G401.6 (cell line): ENCODE measurements at regions not wholly inside any gene's neighbourhood (a gene's known extent, or its start where the extent isn't known, plus 50 kb on each side); places are given as distances from the start of the nearest gene placed in this dataset.
"Not testable (repeated sequence)": the region's sequence is repeated elsewhere in the genome, so short reads cannot be mapped to it uniquely, and the experiment has no call there.

Source experiments
- FAIRE-seq: peaks from 2 replicates; lab custom pipeline; 2012; peaks lifted over from hg19 to GRCh38; lab: Jason Lieb, UNC

DNA sequence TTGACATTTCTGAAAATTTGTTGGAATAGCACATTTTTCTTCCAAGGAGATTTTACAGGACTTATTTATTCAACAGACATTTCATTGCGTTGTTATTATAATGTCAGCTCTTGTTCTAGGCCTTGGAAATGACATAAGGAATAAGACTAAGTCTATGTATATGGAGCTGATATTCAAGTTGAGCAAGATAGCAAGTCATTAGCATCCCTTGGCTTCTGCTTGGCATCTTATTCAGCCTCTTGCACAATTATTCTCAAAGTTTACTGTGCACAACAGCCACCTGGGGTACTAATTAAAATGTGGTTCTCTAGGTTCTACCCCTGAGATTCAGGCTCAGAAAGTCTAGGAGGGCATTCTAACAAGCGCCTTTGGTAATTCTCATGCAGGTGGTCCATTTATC is 304.8 kb upstream of the DDI1 start:
- no peak for FAIRE-seq

- no peak for FAIRE-seq
Measured at GRCh38 chr11:103733889-103734288, 302.6 kb upstream of the DDI1 start.

- FAIRE-seq, result no peak
Measured at GRCh38 chr11:103735497-103736032, 300.9 kb upstream of the DDI1 start.

DNA sequence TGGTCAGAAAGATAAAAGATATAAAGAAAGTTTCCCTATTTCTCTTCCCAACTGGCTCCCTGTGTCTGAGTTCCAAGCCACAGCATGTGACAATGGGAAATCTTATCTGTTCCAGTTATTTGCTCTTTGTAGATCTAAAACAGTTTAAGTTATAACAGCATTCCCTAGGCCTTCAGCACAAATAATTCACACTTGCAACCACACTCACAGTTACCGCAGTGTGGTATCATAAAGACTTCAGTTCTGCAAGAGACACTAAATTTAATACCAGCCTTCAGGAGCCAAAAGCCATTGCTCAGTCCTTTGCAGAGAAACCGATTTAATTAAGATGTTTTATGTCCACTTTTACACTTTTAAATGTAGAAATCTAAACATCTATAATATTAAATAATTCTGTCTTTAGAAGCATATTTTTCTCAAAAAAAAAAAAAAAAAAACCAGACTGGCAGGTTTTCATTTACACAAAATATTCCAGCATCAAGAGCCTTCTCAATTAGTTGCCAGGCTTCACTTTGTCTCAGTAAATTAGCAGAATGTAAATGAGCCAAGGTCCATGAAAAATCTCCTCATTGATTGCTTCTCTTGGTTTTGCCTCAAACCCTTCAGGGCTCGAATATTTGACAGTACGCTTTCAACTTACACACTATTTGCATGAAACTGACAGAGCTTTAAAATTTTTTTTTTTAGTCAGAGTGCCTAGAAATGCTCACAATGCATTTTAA is 300.0 kb upstream of the DDI1 start:
- FAIRE-seq, result no peak

DNA sequence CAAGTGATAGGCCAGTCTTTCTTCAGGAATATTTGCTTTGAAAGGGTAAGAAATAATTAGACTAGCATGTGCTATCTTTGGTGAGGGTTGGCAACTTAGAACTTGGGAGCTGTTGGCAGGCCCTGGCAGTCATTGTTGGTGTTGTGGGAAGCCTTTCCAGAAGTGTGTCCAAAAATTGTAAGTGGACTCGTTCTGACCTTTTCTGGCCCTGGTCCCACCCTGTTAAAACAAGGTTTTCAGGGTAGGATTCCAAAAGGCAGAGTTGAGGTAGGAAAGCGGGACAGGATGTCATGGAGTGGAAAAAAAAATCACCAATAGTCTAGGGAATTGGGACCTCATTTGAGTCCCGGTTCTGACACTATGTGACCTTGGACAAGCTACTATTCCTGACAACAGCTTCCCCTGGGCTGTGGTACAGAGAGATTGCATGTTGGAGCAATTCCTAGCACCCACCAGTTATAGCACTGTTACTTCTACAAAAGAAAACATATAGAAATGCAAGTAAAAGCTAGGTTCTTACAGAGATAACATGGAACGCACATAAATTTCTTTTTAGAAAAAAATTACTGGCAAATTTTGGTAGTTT is 299.3 kb upstream of the DDI1 start:
- FAIRE-seq, result no peak

- FAIRE-seq, result no peak
Measured at GRCh38 chr11:103737747-103738146, 298.7 kb upstream of the DDI1 start.

GRCh38 chr11:103739074-103739796 is 297.2 kb upstream of the DDI1 start:
- not testable (repeated sequence) for FAIRE-seq

GRCh38 chr11:103744496-103745153 is 291.8 kb upstream of the DDI1 start:
- no peak for FAIRE-seq

DNA sequence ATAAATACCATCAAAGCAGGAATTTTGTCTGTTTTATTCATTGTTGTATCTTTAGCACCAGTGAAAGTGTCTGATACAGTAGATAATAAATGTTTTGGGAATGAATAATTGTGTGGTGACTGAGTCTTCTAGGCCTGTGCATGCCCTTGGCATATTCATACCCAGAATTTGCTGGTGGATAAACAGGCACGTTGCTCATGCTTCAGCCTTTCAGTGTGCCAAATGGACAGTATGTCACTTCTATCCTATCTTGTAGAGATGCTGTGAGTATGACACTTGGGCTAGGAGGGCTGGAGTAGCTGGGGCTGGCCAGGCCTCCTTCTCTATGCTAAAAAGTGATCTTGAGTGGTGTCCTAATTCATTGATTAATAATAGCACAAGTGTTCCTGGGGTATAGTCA is 287.3 kb upstream of the DDI1 start:
- no peak for FAIRE-seq

GRCh38 chr11:103768816-103769215 is 267.6 kb upstream of the DDI1 start:
- no peak for FAIRE-seq

DNA sequence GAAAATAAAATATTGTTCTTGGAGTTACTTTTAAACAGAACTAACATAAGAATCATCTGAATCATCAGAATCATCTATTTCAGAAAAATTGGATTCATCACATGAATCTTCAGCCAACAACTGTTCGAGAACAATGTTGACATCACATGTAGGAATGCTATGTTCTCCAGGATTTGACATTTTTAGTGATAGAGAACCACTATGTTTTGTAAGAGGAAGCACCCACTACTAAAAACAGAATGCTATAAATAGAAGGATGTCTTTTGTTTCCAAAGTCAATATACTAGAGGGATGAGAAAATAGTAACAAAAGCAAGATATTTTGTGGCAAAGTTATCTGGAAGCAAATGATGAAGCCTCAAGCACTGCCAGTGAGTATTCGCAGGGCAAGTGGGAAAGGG is 263.4 kb upstream of the DDI1 start:
- FAIRE-seq, result no peak

DNA sequence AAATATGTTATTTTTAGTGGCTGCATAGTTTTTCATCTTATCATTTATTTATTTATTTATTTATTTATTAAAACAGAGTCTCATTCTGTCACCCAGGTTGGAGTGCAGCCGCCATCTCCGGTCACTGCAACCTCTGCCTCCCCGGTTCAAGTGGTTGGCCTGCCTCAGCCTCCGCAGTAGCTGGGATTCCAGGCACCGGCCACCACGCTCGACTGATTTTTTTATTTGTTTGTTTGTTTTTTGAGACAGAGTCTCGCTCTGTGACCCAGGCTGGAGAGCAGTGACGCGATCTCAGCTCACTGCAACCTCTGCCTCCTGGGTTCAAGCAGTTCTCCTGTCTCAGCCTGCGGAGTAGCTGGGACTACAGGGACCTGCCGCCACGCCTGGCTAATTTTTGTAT is 262.9 kb upstream of the DDI1 start:
- no peak for FAIRE-seq

DNA sequence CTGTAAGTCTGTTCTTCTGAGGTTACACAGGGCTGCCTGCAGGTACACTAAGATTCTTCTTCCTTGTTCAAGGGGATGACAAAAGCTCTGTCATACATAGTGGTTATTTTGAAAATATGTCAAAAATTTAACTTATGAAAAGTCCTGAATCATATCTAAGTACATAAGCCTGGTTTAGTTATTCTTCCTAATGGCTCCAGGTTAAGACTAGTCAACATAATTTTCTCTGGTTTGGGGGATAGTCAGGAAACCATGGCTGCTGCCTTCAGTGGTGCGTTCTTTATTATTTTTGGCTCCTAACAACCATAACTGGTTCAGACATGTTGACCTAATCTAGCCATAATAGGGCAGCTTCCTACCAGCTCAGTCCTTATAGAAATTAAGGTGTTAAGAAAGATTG is 257.4 kb upstream of the DDI1 start:
- FAIRE-seq, result no peak

- no peak for FAIRE-seq
Measured at GRCh38 chr11:103789952-103790351, 246.5 kb upstream of the DDI1 start.

DNA sequence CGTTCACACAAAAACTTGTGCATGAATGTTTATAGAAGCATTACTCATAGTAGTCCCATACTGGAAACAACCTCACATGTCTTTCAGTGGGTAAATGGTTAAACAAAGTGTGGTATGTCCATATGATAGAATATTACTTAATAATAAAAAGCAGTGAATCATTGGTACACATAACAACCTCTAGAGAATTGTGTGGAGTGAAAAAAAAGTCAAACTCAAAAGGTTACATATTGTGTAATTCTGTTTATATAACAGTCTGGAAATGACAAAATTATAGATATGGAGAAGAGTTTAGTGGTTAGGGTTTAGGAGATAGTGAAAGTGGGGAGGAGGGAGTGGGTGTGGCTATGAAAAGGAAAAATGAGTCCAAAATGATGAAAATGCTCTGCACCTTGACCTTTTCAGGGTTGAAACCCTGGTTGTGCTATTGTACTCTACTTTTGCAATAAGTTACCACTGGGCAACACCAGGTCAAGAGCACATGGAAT is 243.4 kb upstream of the DDI1 start:
- FAIRE-seq, result no peak

GRCh38 chr11:103794262-103794661 is 242.2 kb upstream of the DDI1 start:
- FAIRE-seq, result no peak

DNA sequence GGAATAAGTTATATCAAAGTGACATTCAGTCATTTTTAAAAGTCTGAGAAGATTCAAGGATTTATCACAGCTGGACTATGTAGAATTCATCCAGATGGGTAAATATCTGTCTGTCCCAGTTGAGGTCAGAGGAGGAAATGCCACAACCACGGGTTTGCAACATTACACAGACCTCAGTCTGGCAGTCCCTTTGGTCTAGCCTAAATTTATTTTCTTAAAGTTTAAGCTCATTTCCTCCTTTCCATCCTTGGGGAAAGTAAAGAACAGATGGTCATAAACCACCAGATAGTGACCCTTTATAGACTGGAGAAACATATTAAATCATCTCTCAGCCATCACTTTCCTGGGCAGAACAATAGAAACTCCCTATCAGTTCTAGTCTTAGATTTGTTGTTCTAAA is 238.4 kb upstream of the DDI1 start:
- FAIRE-seq, result no peak

GRCh38 chr11:103798446-103798845 is 238.0 kb upstream of the DDI1 start:
- no peak for FAIRE-seq

GRCh38 chr11:103800406-103801114 is 235.9 kb upstream of the DDI1 start:
- no peak for FAIRE-seq

- FAIRE-seq, result no peak
Measured at GRCh38 chr11:103803062-103803461, 233.4 kb upstream of the DDI1 start.

DNA sequence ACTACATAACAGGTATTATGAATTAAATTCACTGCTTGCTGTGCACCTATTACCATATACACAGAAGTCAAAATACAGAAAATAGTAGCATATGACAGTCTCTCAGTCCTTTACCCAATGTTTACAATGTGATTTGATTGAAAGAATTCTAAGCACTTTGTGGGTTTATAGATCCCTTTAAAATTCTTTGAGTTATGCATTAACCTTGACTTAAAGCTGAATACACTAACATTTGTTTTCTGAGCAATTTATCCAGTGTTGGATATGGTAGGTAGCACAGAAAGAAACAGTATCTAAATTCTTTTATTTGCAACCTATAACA is 230.8 kb upstream of the DDI1 start:
- FAIRE-seq, result no peak
